Liver (tissue), 8 donors: ENCODE measurements at regions not wholly inside any gene's neighbourhood (a gene's known extent, or its start where the extent isn't known, plus 50 kb on each side); places are given as distances from the start of the nearest gene placed in this dataset.

Experiments
- DNase-seq: peaks from one replicate; pipeline ENCODE4 v3.0.0-alpha.2; 2017; ENCODE audit warnings: low spot score
- H3K27ac ChIP-seq, 2 donors: one replicate each; pipeline ENCODE4 v1.7.0; 2013; ENCODE audit warnings: inconsistent platforms in 2 of 2, low read length in 2 of 2, control low read depth in 1 of 2, low read depth in 1 of 2, mild to moderate bottlenecking in 1 of 2
- H3K27me3 ChIP-seq, 4 donors: one replicate each; pipeline versions ENCODE4 v1.6.1 to v1.7.0; 2013; ENCODE audit warnings: low read length in 3 of 4, inconsistent platforms in 1 of 4, mild to moderate bottlenecking in 1 of 4, moderate library complexity in 1 of 4; ENCODE audit not compliant: control insufficient read depth in 4 of 4, insufficient read depth in 4 of 4
- H3K36me3 ChIP-seq, 4 donors: one replicate each; pipeline versions ENCODE4 v1.6.1 to v1.7.0; 2013; ENCODE audit warnings: low read length in 3 of 4, mild to moderate bottlenecking in 3 of 4, low read depth in 1 of 4, moderate library complexity in 1 of 4; ENCODE audit not compliant: control insufficient read depth in 4 of 4, insufficient read depth in 3 of 4
- H3K4me1 ChIP-seq, 4 donors: one replicate each; pipeline versions ENCODE4 v1.6.1 to v1.7.0; 2013; ENCODE audit warnings: low read length in 3 of 4, mild to moderate bottlenecking in 3 of 4, moderate library complexity in 1 of 4; ENCODE audit not compliant: control insufficient read depth in 4 of 4, insufficient read depth in 4 of 4
- H3K4me3 ChIP-seq, 3 donors: one replicate each; pipeline versions ENCODE4 v1.6.1 to v1.7.0; 2013; ENCODE audit warnings: low read length in 3 of 3, control low read depth in 1 of 3, low read depth in 1 of 3, mild to moderate bottlenecking in 1 of 3
- H3K9ac ChIP-seq, 2 donors: one replicate each; pipeline ENCODE4 v1.7.0; 2013; ENCODE audit warnings: low read length in 2 of 2, mild to moderate bottlenecking in 2 of 2, moderate library complexity in 2 of 2, control low read depth in 1 of 2, low read depth in 1 of 2
- H3K9me3 ChIP-seq, 4 donors: one replicate each; pipeline versions ENCODE4 v1.6.1 to v1.7.0; 2013; ENCODE audit warnings: low read length in 3 of 4; ENCODE audit not compliant: control insufficient read depth in 4 of 4
- EGR1 ChIP-seq, 2 donors: IDR thresholded peaks; 2 replicates each; pipeline ENCODE4 v1.6.1; 2016 to 2018; ENCODE audit warnings: antibody characterized with exemption in 2 of 2, low read depth in 2 of 2
- FOXA1 ChIP-seq: IDR thresholded peaks from 2 replicates; pipeline ENCODE4 v1.6.1; 2016; ENCODE audit warnings: antibody characterized with exemption
- FOXA2 ChIP-seq: IDR thresholded peaks from 2 replicates; pipeline ENCODE4 v1.6.1; 2016; ENCODE audit warnings: antibody characterized with exemption
- GABPA ChIP-seq, 2 donors: IDR thresholded peaks in 1 of 2; conservative IDR thresholded peaks in 1 of 2; 2 replicates each; pipeline ENCODE4 v1.6.1; 2016; ENCODE audit warnings: antibody characterized with exemption in 2 of 2, mild to moderate bottlenecking in 1 of 2, moderate library complexity in 1 of 2
- HNF4A ChIP-seq, 2 donors: conservative IDR thresholded peaks; 2 replicates each; pipeline ENCODE4 v1.6.1; 2016; ENCODE audit warnings: antibody characterized with exemption in 2 of 2, mild to moderate bottlenecking in 2 of 2
- HNF4G ChIP-seq: IDR thresholded peaks from 2 replicates; pipeline ENCODE4 v1.6.1; 2016; ENCODE audit warnings: antibody characterized with exemption
- NR2F2 ChIP-seq: IDR thresholded peaks from 2 replicates; pipeline ENCODE4 v1.6.1; 2016; ENCODE audit warnings: antibody characterized with exemption
- RXRA ChIP-seq, 2 donors: IDR thresholded peaks; 2 replicates each; pipeline ENCODE4 v1.6.1; 2017 to 2018; ENCODE audit warnings: antibody characterized with exemption in 2 of 2, mild to moderate bottlenecking in 1 of 2
- SP1 ChIP-seq: IDR thresholded peaks from 2 replicates; pipeline ENCODE4 v1.6.1; 2018; ENCODE audit warnings: antibody characterized with exemption, mild to moderate bottlenecking
- TAF1 ChIP-seq: conservative IDR thresholded peaks from 2 replicates; pipeline ENCODE4 v1.6.1; 2016; ENCODE audit warnings: antibody characterized with exemption, mild to moderate bottlenecking
- WGBS: extraction: QIAGEN DNeasy Blood & Tissue Kit; methylation state at CpG from one replicate; pipeline ENCODE4 v1.1.7; 2013; 5-methylcytosine and 5-hydroxymethylcytosine counted together
- TF ChIP-seq, protein P1 (sequence below): fragments of 150-350 bp; IDR thresholded peaks from 2 replicates; pipeline ENCODE4 v1.5.1; 2017; ENCODE audit warnings: improper control_type of control experiment, low read depth, low read length; ENCODE audit not compliant: missing input control
- TF ChIP-seq, protein P2 (sequence below): IDR thresholded peaks from 2 replicates; pipeline ENCODE4 v1.6.1; 2016; ENCODE audit warnings: antibody characterized with exemption, mild to moderate bottlenecking
- TF ChIP-seq, protein P3 (sequence below): IDR thresholded peaks from 2 replicates; pipeline ENCODE4 v1.6.1; 2016; ENCODE audit warnings: antibody characterized with exemption
- TF ChIP-seq, protein P4 (sequence below): IDR thresholded peaks from 2 replicates; pipeline ENCODE4 v1.6.1; 2016; ENCODE audit warnings: antibody characterized with exemption
- donor health status: healthy.
- donor health status: healthy.
- donor health status: healthy.
- donor health status: healthy.
- donor health status: healthy.

DNA sequence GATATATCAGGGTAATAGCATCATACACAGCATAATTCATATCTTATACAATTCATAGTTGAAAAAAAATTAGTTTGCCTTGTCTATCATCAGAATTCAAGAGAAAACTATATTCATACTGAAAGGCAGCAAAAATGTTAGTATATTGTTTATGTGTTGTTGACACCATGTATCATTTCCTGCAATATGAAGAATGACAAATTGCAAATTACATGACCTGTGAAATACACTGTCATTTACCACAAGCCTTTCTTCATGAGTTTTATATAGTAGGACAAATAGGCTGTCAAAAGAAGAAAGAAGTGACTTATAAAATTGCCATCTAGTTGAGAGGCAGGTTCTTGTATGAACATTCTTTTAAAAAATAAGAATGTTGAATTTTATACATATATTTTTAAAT is 1136.3 kb upstream of the CDH9 start:
- no peak for TF ChIP-seq FOXA1
- TF ChIP-seq TAF1 = no peak
- TF ChIP-seq, protein P1, sequence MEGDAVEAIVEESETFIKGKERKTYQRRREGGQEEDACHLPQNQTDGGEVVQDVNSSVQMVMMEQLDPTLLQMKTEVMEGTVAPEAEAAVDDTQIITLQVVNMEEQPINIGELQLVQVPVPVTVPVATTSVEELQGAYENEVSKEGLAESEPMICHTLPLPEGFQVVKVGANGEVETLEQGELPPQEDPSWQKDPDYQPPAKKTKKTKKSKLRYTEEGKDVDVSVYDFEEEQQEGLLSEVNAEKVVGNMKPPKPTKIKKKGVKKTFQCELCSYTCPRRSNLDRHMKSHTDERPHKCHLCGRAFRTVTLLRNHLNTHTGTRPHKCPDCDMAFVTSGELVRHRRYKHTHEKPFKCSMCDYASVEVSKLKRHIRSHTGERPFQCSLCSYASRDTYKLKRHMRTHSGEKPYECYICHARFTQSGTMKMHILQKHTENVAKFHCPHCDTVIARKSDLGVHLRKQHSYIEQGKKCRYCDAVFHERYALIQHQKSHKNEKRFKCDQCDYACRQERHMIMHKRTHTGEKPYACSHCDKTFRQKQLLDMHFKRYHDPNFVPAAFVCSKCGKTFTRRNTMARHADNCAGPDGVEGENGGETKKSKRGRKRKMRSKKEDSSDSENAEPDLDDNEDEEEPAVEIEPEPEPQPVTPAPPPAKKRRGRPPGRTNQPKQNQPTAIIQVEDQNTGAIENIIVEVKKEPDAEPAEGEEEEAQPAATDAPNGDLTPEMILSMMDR = no peak
- no peak for TF ChIP-seq NR2F2
- no peak for TF ChIP-seq RXRA (IDR thresholded peaks at IDR 0.05)
- no peak for TF ChIP-seq GABPA (IDR thresholded peaks at IDR 0.05 in 1 of 2, conservative IDR thresholded peaks at IDR 0.05 in 1 of 2)
- TF ChIP-seq, protein P2, sequence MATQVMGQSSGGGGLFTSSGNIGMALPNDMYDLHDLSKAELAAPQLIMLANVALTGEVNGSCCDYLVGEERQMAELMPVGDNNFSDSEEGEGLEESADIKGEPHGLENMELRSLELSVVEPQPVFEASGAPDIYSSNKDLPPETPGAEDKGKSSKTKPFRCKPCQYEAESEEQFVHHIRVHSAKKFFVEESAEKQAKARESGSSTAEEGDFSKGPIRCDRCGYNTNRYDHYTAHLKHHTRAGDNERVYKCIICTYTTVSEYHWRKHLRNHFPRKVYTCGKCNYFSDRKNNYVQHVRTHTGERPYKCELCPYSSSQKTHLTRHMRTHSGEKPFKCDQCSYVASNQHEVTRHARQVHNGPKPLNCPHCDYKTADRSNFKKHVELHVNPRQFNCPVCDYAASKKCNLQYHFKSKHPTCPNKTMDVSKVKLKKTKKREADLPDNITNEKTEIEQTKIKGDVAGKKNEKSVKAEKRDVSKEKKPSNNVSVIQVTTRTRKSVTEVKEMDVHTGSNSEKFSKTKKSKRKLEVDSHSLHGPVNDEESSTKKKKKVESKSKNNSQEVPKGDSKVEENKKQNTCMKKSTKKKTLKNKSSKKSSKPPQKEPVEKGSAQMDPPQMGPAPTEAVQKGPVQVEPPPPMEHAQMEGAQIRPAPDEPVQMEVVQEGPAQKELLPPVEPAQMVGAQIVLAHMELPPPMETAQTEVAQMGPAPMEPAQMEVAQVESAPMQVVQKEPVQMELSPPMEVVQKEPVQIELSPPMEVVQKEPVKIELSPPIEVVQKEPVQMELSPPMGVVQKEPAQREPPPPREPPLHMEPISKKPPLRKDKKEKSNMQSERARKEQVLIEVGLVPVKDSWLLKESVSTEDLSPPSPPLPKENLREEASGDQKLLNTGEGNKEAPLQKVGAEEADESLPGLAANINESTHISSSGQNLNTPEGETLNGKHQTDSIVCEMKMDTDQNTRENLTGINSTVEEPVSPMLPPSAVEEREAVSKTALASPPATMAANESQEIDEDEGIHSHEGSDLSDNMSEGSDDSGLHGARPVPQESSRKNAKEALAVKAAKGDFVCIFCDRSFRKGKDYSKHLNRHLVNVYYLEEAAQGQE = no peak
- no peak overlapping the region for H3K4me3 ChIP-seq
- DNase-seq = no peak
- peaks cover 0 to 4% (median 1%) of the 10 kb centered on the region in 4 donors for H3K9me3 ChIP-seq
- H3K27me3 ChIP-seq = no peaks in the 10 kb centered on the region
- H3K36me3 ChIP-seq = no peaks in the 10 kb centered on the region
- no peaks in the 10 kb centered on the region for H3K4me1 ChIP-seq
- H3K9ac ChIP-seq = no peak overlapping the region
- no peak overlapping the region for H3K27ac ChIP-seq

DNA sequence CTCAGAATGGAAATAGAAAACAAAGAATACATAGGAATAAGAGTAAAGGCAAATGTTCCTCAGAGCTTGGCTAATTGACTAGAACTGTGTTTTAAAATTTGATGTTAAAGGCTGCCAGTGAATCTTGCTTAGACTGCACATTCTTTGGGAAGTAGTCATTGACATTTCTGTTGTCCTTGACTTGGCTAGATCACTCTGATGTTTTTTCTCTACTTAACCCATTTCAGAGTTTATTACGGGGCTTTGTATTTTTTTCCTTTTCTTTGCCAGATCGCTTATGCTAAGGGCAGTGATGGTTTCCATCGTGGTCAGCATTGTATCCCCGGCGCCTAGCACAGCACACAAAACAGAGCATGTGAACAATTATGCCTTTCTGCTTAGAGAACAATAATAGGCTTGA is 1126.7 kb upstream of the CDH9 start:
- H3K27me3 ChIP-seq = no peaks in the 10 kb centered on the region
- no peak for TF ChIP-seq HNF4A (conservative IDR thresholded peaks at IDR 0.05)
- TF ChIP-seq, protein P2 = no peak
- no peak for TF ChIP-seq SP1
- no peak for TF ChIP-seq HNF4G
- no peak for TF ChIP-seq GABPA (IDR thresholded peaks at IDR 0.05 in 1 of 2, conservative IDR thresholded peaks at IDR 0.05 in 1 of 2)
- no peak for TF ChIP-seq FOXA1
- TF ChIP-seq, protein P1 = no peak
- TF ChIP-seq EGR1 (IDR thresholded peaks at IDR 0.05; ENCODE audit: low read depth in 2 of 2) = no peak
- TF ChIP-seq, protein P3, sequence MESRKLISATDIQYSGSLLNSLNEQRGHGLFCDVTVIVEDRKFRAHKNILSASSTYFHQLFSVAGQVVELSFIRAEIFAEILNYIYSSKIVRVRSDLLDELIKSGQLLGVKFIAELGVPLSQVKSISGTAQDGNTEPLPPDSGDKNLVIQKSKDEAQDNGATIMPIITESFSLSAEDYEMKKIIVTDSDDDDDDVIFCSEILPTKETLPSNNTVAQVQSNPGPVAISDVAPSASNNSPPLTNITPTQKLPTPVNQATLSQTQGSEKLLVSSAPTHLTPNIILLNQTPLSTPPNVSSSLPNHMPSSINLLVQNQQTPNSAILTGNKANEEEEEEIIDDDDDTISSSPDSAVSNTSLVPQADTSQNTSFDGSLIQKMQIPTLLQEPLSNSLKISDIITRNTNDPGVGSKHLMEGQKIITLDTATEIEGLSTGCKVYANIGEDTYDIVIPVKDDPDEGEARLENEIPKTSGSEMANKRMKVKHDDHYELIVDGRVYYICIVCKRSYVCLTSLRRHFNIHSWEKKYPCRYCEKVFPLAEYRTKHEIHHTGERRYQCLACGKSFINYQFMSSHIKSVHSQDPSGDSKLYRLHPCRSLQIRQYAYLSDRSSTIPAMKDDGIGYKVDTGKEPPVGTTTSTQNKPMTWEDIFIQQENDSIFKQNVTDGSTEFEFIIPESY = no peak
- no peak for TF ChIP-seq FOXA2
- TF ChIP-seq RXRA (IDR thresholded peaks at IDR 0.05) = no peak
- TF ChIP-seq, protein P4, sequence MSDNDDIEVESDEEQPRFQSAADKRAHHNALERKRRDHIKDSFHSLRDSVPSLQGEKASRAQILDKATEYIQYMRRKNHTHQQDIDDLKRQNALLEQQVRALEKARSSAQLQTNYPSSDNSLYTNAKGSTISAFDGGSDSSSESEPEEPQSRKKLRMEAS = no peak
- no peak for TF ChIP-seq TAF1
- H3K4me1 ChIP-seq = no peaks in the 10 kb centered on the region
- peaks cover 0 to under 1% (median 0%) of the 10 kb centered on the region in 4 donors for H3K9me3 ChIP-seq
- DNase-seq = no peak
- no peaks in the 10 kb centered on the region for H3K36me3 ChIP-seq
- 76% methylated on average over 5 of the region's 5 CpGs for WGBS
- no peak overlapping the region for H3K9ac ChIP-seq
- no peak overlapping the region for H3K4me3 ChIP-seq
- H3K27ac ChIP-seq = no peak overlapping the region
